ENCODE measurements at regions not wholly inside any gene's neighbourhood (a gene's known extent, or its start where the extent isn't known, plus 50 kb on each side); places are given as distances from the start of the nearest gene placed in this dataset.
"Not testable (repeated sequence)": the region's sequence is repeated elsewhere in the genome, so short reads cannot be mapped to it uniquely, and the experiment has no call there.

- no peak overlapping the region for H3K4me3 ChIP-seq (ENCODE audit: insufficient read depth, low read depth, low read length)
- 82 to 84% methylated on average over 5 of the region's 5 CpGs for WGBS, 2 experiments
- no peaks in the 10 kb centered on the region for H3K4me1 ChIP-seq (ENCODE audit: control insufficient read depth, insufficient read depth, low read length)
- no peak overlapping the region for H3K27ac ChIP-seq (ENCODE audit: insufficient read depth, low read depth, low read length, poor library complexity, severe bottlenecking)
- H3K27me3 ChIP-seq (ENCODE audit: control insufficient read depth, insufficient read depth, low read length, poor library complexity, severe bottlenecking): no peaks in the 10 kb centered on the region
- H3K9me3 ChIP-seq (ENCODE audit: control insufficient read depth, low read length): no peaks in the 10 kb centered on the region
- H3K36me3 ChIP-seq (ENCODE audit: control insufficient read depth, insufficient read depth, low read length): no peaks in the 10 kb centered on the region
Measured at GRCh38 chr7:25460433-25460832, 232.1 kb upstream of the NPVF start.

GRCh38 chr7:25469669-25470068, 241.4 kb upstream of the NPVF start:
- no peak overlapping the region for H3K27ac ChIP-seq (ENCODE audit: insufficient read depth, low read depth, low read length, poor library complexity, severe bottlenecking)
- H3K36me3 ChIP-seq (ENCODE audit: control insufficient read depth, insufficient read depth, low read length): no peaks in the 10 kb centered on the region
- no peaks in the 10 kb centered on the region for H3K27me3 ChIP-seq (ENCODE audit: control insufficient read depth, insufficient read depth, low read length, poor library complexity, severe bottlenecking)
- H3K9me3 ChIP-seq (ENCODE audit: control insufficient read depth, low read length): no peaks in the 10 kb centered on the region
- 94% methylated on average over 6 of the region's 6 CpGs for WGBS, 2 experiments
- no peaks in the 10 kb centered on the region for H3K4me1 ChIP-seq (ENCODE audit: control insufficient read depth, insufficient read depth, low read length)
- no peak overlapping the region for H3K4me3 ChIP-seq (ENCODE audit: insufficient read depth, low read depth, low read length)

GRCh38 chr7:25476863-25477499, 248.7 kb upstream of the NPVF start:
- no peak overlapping the region for H3K4me3 ChIP-seq (ENCODE audit: insufficient read depth, low read depth, low read length)
- no peaks in the 10 kb centered on the region for H3K27me3 ChIP-seq (ENCODE audit: control insufficient read depth, insufficient read depth, low read length, poor library complexity, severe bottlenecking)
- WGBS, 2 experiments: 89 to 90% methylated on average over 9 of the region's 9 CpGs
- no peaks in the 10 kb centered on the region for H3K36me3 ChIP-seq (ENCODE audit: control insufficient read depth, insufficient read depth, low read length)
- no peak overlapping the region for H3K27ac ChIP-seq (ENCODE audit: insufficient read depth, low read depth, low read length, poor library complexity, severe bottlenecking)
- no peaks in the 10 kb centered on the region for H3K9me3 ChIP-seq (ENCODE audit: control insufficient read depth, low read length)
- H3K4me1 ChIP-seq (ENCODE audit: control insufficient read depth, insufficient read depth, low read length): no peaks in the 10 kb centered on the region

- H3K4me3 ChIP-seq (ENCODE audit: insufficient read depth, low read depth, low read length); H3K9me3 ChIP-seq (ENCODE audit: control insufficient read depth, low read length); H3K4me1 ChIP-seq (ENCODE audit: control insufficient read depth, insufficient read depth, low read length); H3K36me3 ChIP-seq (ENCODE audit: control insufficient read depth, insufficient read depth, low read length); H3K27me3 ChIP-seq (ENCODE audit: control insufficient read depth, insufficient read depth, low read length, poor library complexity, severe bottlenecking); H3K27ac ChIP-seq (ENCODE audit: insufficient read depth, low read depth, low read length, poor library complexity, severe bottlenecking): not testable (repeated sequence)
Measured at GRCh38 chr7:25478221-25478620, 249.9 kb upstream of the NPVF start.

GRCh38 chr7:25478925-25479324, 250.6 kb upstream of the NPVF start:
- H3K4me3 ChIP-seq (ENCODE audit: insufficient read depth, low read depth, low read length): no peak overlapping the region
- H3K9me3 ChIP-seq (ENCODE audit: control insufficient read depth, low read length): no peaks in the 10 kb centered on the region
- H3K27ac ChIP-seq (ENCODE audit: insufficient read depth, low read depth, low read length, poor library complexity, severe bottlenecking): no peak overlapping the region
- 89 to 90% methylated on average over 2 of the region's 2 CpGs for WGBS, 2 experiments
- H3K36me3 ChIP-seq (ENCODE audit: control insufficient read depth, insufficient read depth, low read length): no peaks in the 10 kb centered on the region
- H3K4me1 ChIP-seq (ENCODE audit: control insufficient read depth, insufficient read depth, low read length): no peaks in the 10 kb centered on the region
- no peaks in the 10 kb centered on the region for H3K27me3 ChIP-seq (ENCODE audit: control insufficient read depth, insufficient read depth, low read length, poor library complexity, severe bottlenecking)

- Histone ChIP-seq H3K4me3 (ENCODE audit: insufficient read depth, low read depth, low read length) (no peak overlapping the region), H3K27ac (ENCODE audit: insufficient read depth, low read depth, low read length, poor library complexity, severe bottlenecking) (no peak overlapping the region), H3K36me3 (ENCODE audit: control insufficient read depth, insufficient read depth, low read length) (no peaks in the 10 kb centered on the region), H3K27me3 (ENCODE audit: control insufficient read depth, insufficient read depth, low read length, poor library complexity, severe bottlenecking) (no peaks in the 10 kb centered on the region), H3K4me1 (ENCODE audit: control insufficient read depth, insufficient read depth, low read length) (no peaks in the 10 kb centered on the region), H3K9me3 (ENCODE audit: control insufficient read depth, low read length) (no peaks in the 10 kb centered on the region)
Measured at GRCh38 chr7:25481891-25482290, 253.6 kb upstream of the NPVF start.

GRCh38 chr7:25482631-25483030, 254.3 kb upstream of the NPVF start:
- Histone ChIP-seq H3K27me3 (ENCODE audit: control insufficient read depth, insufficient read depth, low read length, poor library complexity, severe bottlenecking) (no peaks in the 10 kb centered on the region), H3K36me3 (ENCODE audit: control insufficient read depth, insufficient read depth, low read length) (no peaks in the 10 kb centered on the region), H3K4me1 (ENCODE audit: control insufficient read depth, insufficient read depth, low read length) (no peaks in the 10 kb centered on the region), H3K4me3 (ENCODE audit: insufficient read depth, low read depth, low read length) (no peak overlapping the region), H3K27ac (ENCODE audit: insufficient read depth, low read depth, low read length, poor library complexity, severe bottlenecking) (no peak overlapping the region), H3K9me3 (ENCODE audit: control insufficient read depth, low read length) (no peaks in the 10 kb centered on the region)

- no peak overlapping the region for H3K27ac ChIP-seq (ENCODE audit: insufficient read depth, low read depth, low read length, poor library complexity, severe bottlenecking)
- H3K4me1 ChIP-seq (ENCODE audit: control insufficient read depth, insufficient read depth, low read length): no peaks in the 10 kb centered on the region
- WGBS, 2 experiments: 78 to 100% methylated on average over 1 of the region's 1 CpG
- no peaks in the 10 kb centered on the region for H3K27me3 ChIP-seq (ENCODE audit: control insufficient read depth, insufficient read depth, low read length, poor library complexity, severe bottlenecking)
- no peaks in the 10 kb centered on the region for H3K36me3 ChIP-seq (ENCODE audit: control insufficient read depth, insufficient read depth, low read length)
- no peaks in the 10 kb centered on the region for H3K9me3 ChIP-seq (ENCODE audit: control insufficient read depth, low read length)
- no peak overlapping the region for H3K4me3 ChIP-seq (ENCODE audit: insufficient read depth, low read depth, low read length)
Measured at GRCh38 chr7:25485026-25485425, 256.7 kb upstream of the NPVF start.

- H3K27me3 ChIP-seq (ENCODE audit: control insufficient read depth, insufficient read depth, low read length, poor library complexity, severe bottlenecking): no peaks in the 10 kb centered on the region
- no peaks in the 10 kb centered on the region for H3K9me3 ChIP-seq (ENCODE audit: control insufficient read depth, low read length)
- H3K27ac ChIP-seq (ENCODE audit: insufficient read depth, low read depth, low read length, poor library complexity, severe bottlenecking): no peak overlapping the region
- no peak overlapping the region for H3K4me3 ChIP-seq (ENCODE audit: insufficient read depth, low read depth, low read length)
- 100% methylated on average over 1 of the region's 2 CpGs; no CpG with 5 or more reads in 1 of the 2 experiments for WGBS, 2 experiments
- no peaks in the 10 kb centered on the region for H3K4me1 ChIP-seq (ENCODE audit: control insufficient read depth, insufficient read depth, low read length)
- no peaks in the 10 kb centered on the region for H3K36me3 ChIP-seq (ENCODE audit: control insufficient read depth, insufficient read depth, low read length)
Measured at GRCh38 chr7:25486656-25487055, 258.4 kb upstream of the NPVF start.

- no peak overlapping the region for H3K27ac ChIP-seq (ENCODE audit: insufficient read depth, low read depth, low read length, poor library complexity, severe bottlenecking)
- 90 to 92% methylated on average over 4 to 8 of the region's 8 CpGs for WGBS, 2 experiments
- no peaks in the 10 kb centered on the region for H3K9me3 ChIP-seq (ENCODE audit: control insufficient read depth, low read length)
- H3K36me3 ChIP-seq (ENCODE audit: control insufficient read depth, insufficient read depth, low read length): no peaks in the 10 kb centered on the region
- H3K4me1 ChIP-seq (ENCODE audit: control insufficient read depth, insufficient read depth, low read length): peaks cover 5% of the 10 kb centered on the region
- H3K4me3 ChIP-seq (ENCODE audit: insufficient read depth, low read depth, low read length): no peak overlapping the region
- H3K27me3 ChIP-seq (ENCODE audit: control insufficient read depth, insufficient read depth, low read length, poor library complexity, severe bottlenecking): no peaks in the 10 kb centered on the region
Measured at GRCh38 chr7:25493805-25494366, 265.6 kb upstream of the NPVF start.

- Histone ChIP-seq H3K4me3 (ENCODE audit: insufficient read depth, low read depth, low read length) (no peak overlapping the region), H3K4me1 (ENCODE audit: control insufficient read depth, insufficient read depth, low read length) (peaks cover 5% of the 10 kb centered on the region), H3K27me3 (ENCODE audit: control insufficient read depth, insufficient read depth, low read length, poor library complexity, severe bottlenecking) (no peaks in the 10 kb centered on the region), H3K27ac (ENCODE audit: insufficient read depth, low read depth, low read length, poor library complexity, severe bottlenecking) (no peak overlapping the region), H3K36me3 (ENCODE audit: control insufficient read depth, insufficient read depth, low read length) (no peaks in the 10 kb centered on the region), H3K9me3 (ENCODE audit: control insufficient read depth, low read length) (no peaks in the 10 kb centered on the region)
- 89 to 96% methylated on average over 2 of the region's 2 CpGs for WGBS, 2 experiments
Measured at GRCh38 chr7:25494896-25495295, 266.6 kb upstream of the NPVF start.
